Natural killer cell (primary cell): ENCODE measurements at regions not wholly inside any gene's neighbourhood (a gene's known extent, or its start where the extent isn't known, plus 50 kb on each side); places are given as distances from the start of the nearest gene placed in this dataset.

Experiments
- ATAC-seq, 3 donors: fragments of 150-1000 bp in 2 of 3; fragments of 200-7000 bp in 1 of 3; cut with Tn5 transposase; 1 replicate in 1 of 3; 2 replicates in 2 of 3; pipeline ENCODE4 v1.10.0; 2021; ENCODE audit warnings: mild to moderate bottlenecking in 2 of 3, moderate library complexity in 2 of 3
- DNase-seq, 2 donors: peaks; one replicate each; pipeline versions ENCODE4 v3.0.0 to v3.0.0-alpha.2; 2013 to 2021; ENCODE audit warnings: mixed read lengths in 1 of 2
- H3K27ac ChIP-seq: one replicate; pipeline ENCODE4 v1.5.1; 2013; ENCODE audit warnings: mild to moderate bottlenecking, low read length
- H3K27me3 ChIP-seq: one replicate; pipeline ENCODE4 v1.6.1; 2013; ENCODE audit warnings: low read length; ENCODE audit not compliant: control insufficient read depth, insufficient read depth
- H3K36me3 ChIP-seq: one replicate; pipeline ENCODE4 v1.6.1; 2013; ENCODE audit warnings: low read length; ENCODE audit not compliant: control insufficient read depth, insufficient read depth
- H3K4me1 ChIP-seq: one replicate; pipeline ENCODE4 v1.6.1; 2013; ENCODE audit warnings: low read length; ENCODE audit not compliant: control insufficient read depth, insufficient read depth
- H3K4me3 ChIP-seq: one replicate; pipeline ENCODE4 v1.5.1; 2013; ENCODE audit warnings: low read length
- H3K9me3 ChIP-seq: one replicate; pipeline ENCODE4 v1.6.1; 2013; ENCODE audit warnings: low read length; ENCODE audit not compliant: control insufficient read depth, insufficient read depth
- H3K27ac Mint-ChIP-seq, 2 donors: one replicate each; pipeline ENCODE4 v1.8.0; 2022; ENCODE audit warnings: mild to moderate bottlenecking in 2 of 2, mixed read lengths in 2 of 2, moderate library complexity in 1 of 2
- H3K27me3 Mint-ChIP-seq, 2 donors: one replicate each; pipeline ENCODE4 v1.8.0; 2022; ENCODE audit warnings: low read depth in 2 of 2, mixed read lengths in 2 of 2
- H3K36me3 Mint-ChIP-seq: one replicate; pipeline ENCODE4 v1.8.0; 2022; ENCODE audit warnings: mixed read lengths
- H3K4me1 Mint-ChIP-seq, 2 donors: one replicate each; pipeline ENCODE4 v1.8.0; 2022; ENCODE audit warnings: mixed read lengths in 2 of 2
- H3K4me3 Mint-ChIP-seq: one replicate; pipeline ENCODE4 v1.8.0; 2022; ENCODE audit warnings: mild to moderate bottlenecking, moderate library complexity, mixed read lengths
- H3K9me3 Mint-ChIP-seq, 2 donors: one replicate each; pipeline ENCODE4 v1.8.0; 2022; ENCODE audit warnings: mixed read lengths in 2 of 2
- WGBS: methylation state at CpG from one replicate; pipeline ENCODE4 v1.1.7; 2013; ENCODE audit warnings: missing lambda C conversion rate; ENCODE audit not compliant: insufficient coverage; 5-methylcytosine and 5-hydroxymethylcytosine counted together
- intact Hi-C: fragments of 100-400 bp; cut with micrococcal nuclease; formaldehyde crosslinking; loops from one replicate; pipeline ENCODE4 v1.14.2; 2022
- TF ChIP-seq, protein P1 (sequence below): fragments of 200-600 bp; IDR thresholded peaks from one replicate; pipeline ENCODE4 v1.8.0; 2022; ENCODE audit warnings: antibody characterized with exemption

DNA sequence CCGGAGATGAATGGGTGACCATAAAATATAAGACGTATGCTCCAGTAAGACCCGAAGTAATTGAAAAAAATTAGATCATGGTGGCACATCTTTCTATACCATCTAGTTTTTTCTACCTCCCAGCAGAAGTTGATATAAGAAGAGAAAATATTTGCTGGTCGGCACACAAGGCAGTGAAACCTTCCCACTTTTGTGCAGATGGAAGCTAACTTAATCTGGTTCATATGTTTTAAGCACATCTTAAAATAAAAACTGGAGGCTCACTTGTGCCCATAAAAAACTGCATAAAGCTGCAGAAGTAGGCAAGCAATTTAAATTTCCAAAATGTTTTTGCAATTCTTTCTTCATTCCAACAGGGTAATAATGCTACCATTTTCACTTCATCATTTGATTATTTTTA, 449.2 kb downstream of the CNTN3 start:
- Histone ChIP-seq H3K4me1 (no peaks in the 10 kb centered on the region), H3K27me3 (no peaks in the 10 kb centered on the region), H3K27ac (no peak overlapping the region), H3K36me3 (no peaks in the 10 kb centered on the region), H3K9me3 (peaks cover 16% of the 10 kb centered on the region), H3K4me3 (no peak overlapping the region)
- DNase-seq (no peak), ATAC-seq (no peak)
- Mint-ChIP-seq H3K27me3 (no peaks in the 10 kb centered on the region), H3K9me3 (peaks cover 13 to 23% of the 10 kb centered on the region in 2 donors), H3K4me3 (no peak overlapping the region), H3K4me1 (no peaks in the 10 kb centered on the region), H3K27ac (no peak overlapping the region), H3K36me3 (peaks cover 14% of the 10 kb centered on the region)
- intact Hi-C loops: no loop called here
- TF ChIP-seq, protein P1, sequence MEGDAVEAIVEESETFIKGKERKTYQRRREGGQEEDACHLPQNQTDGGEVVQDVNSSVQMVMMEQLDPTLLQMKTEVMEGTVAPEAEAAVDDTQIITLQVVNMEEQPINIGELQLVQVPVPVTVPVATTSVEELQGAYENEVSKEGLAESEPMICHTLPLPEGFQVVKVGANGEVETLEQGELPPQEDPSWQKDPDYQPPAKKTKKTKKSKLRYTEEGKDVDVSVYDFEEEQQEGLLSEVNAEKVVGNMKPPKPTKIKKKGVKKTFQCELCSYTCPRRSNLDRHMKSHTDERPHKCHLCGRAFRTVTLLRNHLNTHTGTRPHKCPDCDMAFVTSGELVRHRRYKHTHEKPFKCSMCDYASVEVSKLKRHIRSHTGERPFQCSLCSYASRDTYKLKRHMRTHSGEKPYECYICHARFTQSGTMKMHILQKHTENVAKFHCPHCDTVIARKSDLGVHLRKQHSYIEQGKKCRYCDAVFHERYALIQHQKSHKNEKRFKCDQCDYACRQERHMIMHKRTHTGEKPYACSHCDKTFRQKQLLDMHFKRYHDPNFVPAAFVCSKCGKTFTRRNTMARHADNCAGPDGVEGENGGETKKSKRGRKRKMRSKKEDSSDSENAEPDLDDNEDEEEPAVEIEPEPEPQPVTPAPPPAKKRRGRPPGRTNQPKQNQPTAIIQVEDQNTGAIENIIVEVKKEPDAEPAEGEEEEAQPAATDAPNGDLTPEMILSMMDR: no peak
- WGBS: 94% methylated on average over 4 of the region's 4 CpGs

DNA sequence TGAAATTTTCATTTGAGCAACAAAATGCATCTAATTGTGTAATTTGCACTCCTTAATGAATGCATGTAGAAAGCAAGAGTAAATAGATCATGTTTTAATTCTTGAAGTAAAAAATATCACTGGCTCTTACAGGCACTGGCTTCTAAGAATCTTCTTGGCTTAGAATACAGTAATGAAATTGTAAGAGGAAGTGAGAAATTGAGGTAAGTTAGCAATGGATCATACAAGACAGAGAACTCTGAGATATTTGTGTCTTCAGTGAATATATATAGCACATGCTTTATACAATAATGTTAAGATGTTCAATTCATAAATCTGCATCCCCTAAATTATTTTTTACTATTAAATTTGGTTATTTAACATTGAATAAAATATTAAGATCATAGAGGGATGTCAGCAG, 465.0 kb downstream of the CNTN3 start:
- no peak overlapping the region for H3K27ac Mint-ChIP-seq
- no peak overlapping the region for H3K4me3 Mint-ChIP-seq
- Histone ChIP-seq H3K36me3 (no peaks in the 10 kb centered on the region), H3K4me3 (no peak overlapping the region), H3K27me3 (no peaks in the 10 kb centered on the region), H3K9me3 (peaks cover 4% of the 10 kb centered on the region), H3K27ac (no peak overlapping the region), H3K4me1 (no peaks in the 10 kb centered on the region)
- H3K4me1 Mint-ChIP-seq: no peaks in the 10 kb centered on the region
- no peak for DNase-seq
- intact Hi-C loops: no loop called here
- H3K9me3 Mint-ChIP-seq: peaks cover 20 to 21% of the 10 kb centered on the region in 2 donors
- no peaks in the 10 kb centered on the region for H3K27me3 Mint-ChIP-seq
- TF ChIP-seq, protein P1: no peak
- no peaks in the 10 kb centered on the region for H3K36me3 Mint-ChIP-seq
- ATAC-seq: no peak

GRCh38 chr3:74145277-74145676, 469.2 kb downstream of the CNTN3 start:
- intact Hi-C loops: no loop called here
- no peak overlapping the region for H3K27ac ChIP-seq
- Mint-ChIP-seq H3K9me3 (peaks cover 15 to 18% of the 10 kb centered on the region in 2 donors), H3K4me1 (no peaks in the 10 kb centered on the region), H3K36me3 (no peaks in the 10 kb centered on the region), H3K27ac (no peak overlapping the region), H3K4me3 (no peak overlapping the region), H3K27me3 (no peaks in the 10 kb centered on the region)
- DNase-seq: no peak
- H3K9me3 ChIP-seq: peaks cover 4% of the 10 kb centered on the region
- no peak for ATAC-seq
- no peak overlapping the region for H3K4me3 ChIP-seq
- 48% methylated on average over 1 of the region's 1 CpG for WGBS
- H3K36me3 ChIP-seq: no peaks in the 10 kb centered on the region
- H3K27me3 ChIP-seq: no peaks in the 10 kb centered on the region
- TF ChIP-seq, protein P1: no peak
- H3K4me1 ChIP-seq: no peaks in the 10 kb centered on the region

GRCh38 chr3:74139648-74140047, 474.8 kb downstream of the CNTN3 start:
- H3K36me3 Mint-ChIP-seq: no peaks in the 10 kb centered on the region
- DNase-seq: no peak
- peaks cover 5 to 12% of the 10 kb centered on the region in 2 donors for H3K9me3 Mint-ChIP-seq
- H3K4me3 ChIP-seq: no peak overlapping the region
- no peaks in the 10 kb centered on the region for H3K27me3 Mint-ChIP-seq
- intact Hi-C loops: no loop called here
- ATAC-seq: no peak
- H3K9me3 ChIP-seq: peaks cover 9% of the 10 kb centered on the region
- no peaks in the 10 kb centered on the region for H3K4me1 Mint-ChIP-seq
- H3K36me3 ChIP-seq: no peaks in the 10 kb centered on the region
- WGBS: 35% methylated on average over 3 of the region's 3 CpGs
- H3K4me3 Mint-ChIP-seq: no peak overlapping the region
- no peaks in the 10 kb centered on the region for H3K4me1 ChIP-seq
- TF ChIP-seq, protein P1: no peak
- H3K27ac Mint-ChIP-seq: no peak overlapping the region
- H3K27ac ChIP-seq: no peak overlapping the region
- no peaks in the 10 kb centered on the region for H3K27me3 ChIP-seq
